ENCODE measurements at regions not wholly inside any gene's neighbourhood (a gene's known extent, or its start where the extent isn't known, plus 50 kb on each side); places are given as distances from the start of the nearest gene placed in this dataset.

- no peak for DNase-seq (ENCODE audit: low spot score)
Observed at GRCh38 chr2:114134146-114134545, 244.3 kb downstream of the ACTR3 start.

GRCh38 chr2:114139542-114139941 lies 249.7 kb downstream of the ACTR3 start:
- DNase-seq (ENCODE audit: low spot score): no peak

- no peak for DNase-seq (ENCODE audit: low spot score)
Observed at GRCh38 chr2:114156366-114157056, 266.6 kb downstream of the ACTR3 start.

- no peak for DNase-seq (ENCODE audit: low spot score)
Observed at GRCh38 chr2:114157057-114157385, 267.1 kb downstream of the ACTR3 start.

GRCh38 chr2:114160263-114160981 lies 270.5 kb downstream of the ACTR3 start:
- no peak for DNase-seq (ENCODE audit: low spot score)

GRCh38 chr2:114161371-114161770 lies 271.5 kb downstream of the ACTR3 start:
- DNase-seq (ENCODE audit: low spot score): no peak

GRCh38 chr2:114167799-114168198 lies 274.6 kb upstream of the DPP10 start:
- no peak for DNase-seq (ENCODE audit: low spot score)

- DNase-seq (ENCODE audit: low spot score): no peak
Observed at GRCh38 chr2:114170070-114170469, 272.4 kb upstream of the DPP10 start.

GRCh38 chr2:114175507-114175906 lies 266.9 kb upstream of the DPP10 start:
- no peak for DNase-seq (ENCODE audit: low spot score)

- DNase-seq (ENCODE audit: low spot score): no peak
Observed at GRCh38 chr2:114185501-114185900, 256.9 kb upstream of the DPP10 start.

- peak; percentile 4 for DNase-seq (ENCODE audit: low spot score)
Observed at GRCh38 chr2:114192362-114192761, 250.1 kb upstream of the DPP10 start.

GRCh38 chr2:114201781-114202180 lies 240.7 kb upstream of the DPP10 start:
- no peak for DNase-seq (ENCODE audit: low spot score)

GRCh38 chr2:114203679-114204078 lies 238.8 kb upstream of the DPP10 start:
- no peak for DNase-seq (ENCODE audit: low spot score)

- DNase-seq (ENCODE audit: low spot score): no peak
Observed at GRCh38 chr2:114213808-114214207, 228.6 kb upstream of the DPP10 start.

GRCh38 chr2:114218383-114218782 lies 224.1 kb upstream of the DPP10 start:
- no peak for DNase-seq (ENCODE audit: low spot score)

- DNase-seq (ENCODE audit: low spot score): no peak
Observed at GRCh38 chr2:114219456-114219855, 223.0 kb upstream of the DPP10 start.

- DNase-seq (ENCODE audit: low spot score): no peak
Observed at GRCh38 chr2:114222344-114222743, 220.1 kb upstream of the DPP10 start.

GRCh38 chr2:114231921-114232320 lies 210.5 kb upstream of the DPP10 start:
- DNase-seq (ENCODE audit: low spot score): no peak

- no peak for DNase-seq (ENCODE audit: low spot score)
Observed at GRCh38 chr2:114237331-114237730, 205.1 kb upstream of the DPP10 start.

GRCh38 chr2:114238910-114239559 lies 203.4 kb upstream of the DPP10 start:
- no peak for DNase-seq (ENCODE audit: low spot score)

- DNase-seq (ENCODE audit: low spot score): no peak
Observed at GRCh38 chr2:114248648-114249047, 193.8 kb upstream of the DPP10 start.

GRCh38 chr2:114252713-114253112 lies 189.7 kb upstream of the DPP10 start:
- no peak for DNase-seq (ENCODE audit: low spot score)

GRCh38 chr2:114254875-114255274 lies 187.6 kb upstream of the DPP10 start:
- no peak for DNase-seq (ENCODE audit: low spot score)
